PC-9 (cell line): ENCODE measurements at regions not wholly inside any gene's neighbourhood (a gene's known extent, or its start where the extent isn't known, plus 50 kb on each side); places are given as distances from the start of the nearest gene placed in this dataset.

Source experiments
- BruUV-seq: library from RNA; stranded (reverse); fragments of 400-500 nt; replicated peaks from 2 replicates; lab custom pipeline; 2021; lab: Mats Ljungman, UMichigan
- CTCF ChIA-PET: fragments of 300-600 bp; sonication (Branson Sonifier 250); formaldehyde crosslinking; loops from one replicate; lab custom pipeline; 2022; ENCODE audit warnings: antibody characterized with exemption; lab: Charles Lee
- POLR2A ChIA-PET: fragments of 300-600 bp; sonication (Branson Sonifier 250); formaldehyde crosslinking; loops from one replicate; lab custom pipeline; 2022; ENCODE audit warnings: antibody characterized with exemption; ENCODE audit not compliant: unreplicated experiment; lab: Charles Lee
- DNase-seq, 2 experiments: peaks; one replicate each; pipeline versions ENCODE4 v3.0.0 to v3.0.0-alpha.2; 2015 to 2022; ENCODE audit warnings: mixed read lengths in 1 of 2
- H2AFZ ChIP-seq: fragments of 200-600 bp; sonication (generic); 2 replicates; pipeline ENCODE4 v1.8.1; 2017; ENCODE audit warnings: antibody characterized with exemption
- H3F3A ChIP-seq: fragments of 200-600 bp; sonication (generic); 2 replicates; pipeline ENCODE4 v1.8.1; 2017; ENCODE audit warnings: antibody characterized with exemption, mild to moderate bottlenecking, low read depth; ENCODE audit not compliant: insufficient read depth
- H3K27ac ChIP-seq: fragments of 200-600 bp; sonication (generic); 2 replicates; pipeline ENCODE4 v1.6.1; 2016; ENCODE audit warnings: mixed run types
- H3K27me3 ChIP-seq: fragments of 200-600 bp; sonication (generic); 2 replicates; pipeline ENCODE4 v1.6.1; 2016; ENCODE audit warnings: low read depth, mixed run types; ENCODE audit not compliant: insufficient read depth
- H3K36me3 ChIP-seq: fragments of 200-600 bp; sonication (generic); 2 replicates; pipeline ENCODE4 v1.6.1; 2016; ENCODE audit warnings: low read depth, mixed run types
- H3K4me1 ChIP-seq: fragments of 200-600 bp; sonication (generic); replicated peaks from 2 replicates; pipeline ENCODE4 v1.6.1; 2016; ENCODE audit warnings: mixed run types; ENCODE audit not compliant: insufficient read depth
- H3K4me2 ChIP-seq: fragments of 200-600 bp; sonication (generic); 2 replicates; pipeline ENCODE4 v1.6.1; 2017; ENCODE audit warnings: mixed run types
- H3K4me3 ChIP-seq: fragments of 200-600 bp; sonication (generic); 2 replicates; pipeline ENCODE4 v1.6.1; 2016; ENCODE audit warnings: mixed run types
- H3K79me2 ChIP-seq: fragments of 200-600 bp; sonication (generic); 2 replicates; pipeline ENCODE4 v1.6.1; 2017; ENCODE audit warnings: low read depth, mixed run types
- H3K9me2 ChIP-seq: fragments of 200-600 bp; sonication (generic); 2 replicates; pipeline ENCODE4 v1.8.1; 2017; ENCODE audit warnings: mild to moderate bottlenecking; ENCODE audit not compliant: insufficient read depth
- H3K9me3 ChIP-seq: fragments of 200-600 bp; sonication (generic); 2 replicates; pipeline ENCODE4 v1.8.1; 2016; ENCODE audit warnings: low read depth; ENCODE audit not compliant: insufficient read depth
- H4K20me1 ChIP-seq: fragments of 200-600 bp; sonication (generic); 2 replicates; pipeline ENCODE4 v1.8.1; 2017; ENCODE audit not compliant: insufficient read depth
- CTCF ChIP-seq: fragments of 200-600 bp; sonication (generic); conservative IDR thresholded peaks from 2 replicates; pipeline ENCODE4 v1.6.1; 2017; ENCODE audit warnings: mixed run types, antibody characterized with exemption, mild to moderate bottlenecking, moderate library complexity
- EZH2 ChIP-seq: fragments of 200-600 bp; sonication (generic); IDR thresholded peaks from 2 replicates; pipeline ENCODE4 v1.8.0; 2017; ENCODE audit warnings: antibody characterized with exemption, low read depth
- intact Hi-C: fragments of 100-400 bp; cut with micrococcal nuclease; formaldehyde crosslinking; loops from one replicate; pipeline ENCODE4 v1.10.0; 2022; ENCODE audit not compliant: unreplicated experiment

DNA sequence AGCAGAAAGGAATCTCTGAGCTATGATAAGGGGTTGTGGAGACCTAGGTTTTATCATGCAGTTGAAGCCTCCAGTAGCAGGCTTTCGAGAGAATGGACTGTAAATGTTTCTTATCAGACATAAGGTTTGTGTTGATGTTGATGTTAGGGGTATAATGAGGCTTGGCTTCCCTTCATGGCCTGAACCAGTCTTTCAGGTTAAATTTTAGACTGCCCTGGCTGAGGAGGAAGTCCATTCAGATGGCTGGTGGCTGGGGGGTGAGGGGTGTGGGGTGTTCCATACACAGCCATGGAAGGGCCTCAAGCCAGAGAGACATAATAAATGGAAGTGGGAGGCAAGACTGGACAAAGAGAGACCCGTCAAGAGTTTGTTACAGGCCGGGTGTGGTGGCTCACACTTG lies 65.1 kb downstream of the IRF2BPL start:
- Histone ChIP-seq H3K9me2 (no peaks in the 10 kb centered on the region), H3K79me2 (0 out of 2 replicates have a peak, but pooled peaks cover 9% of the 10 kb centered on the region), H4K20me1 (no peaks in the 10 kb centered on the region), H3K9me3 (no peaks in the 10 kb centered on the region), H3F3A (peaks cover 50% of the 10 kb centered on the region), H3K4me2 (peak overlapping the region; percentile 79), H3K4me3 (no peak overlapping the region), H3K36me3 (no peaks in the 10 kb centered on the region), H2AFZ (no peak overlapping the region), H3K27ac (peak overlapping the region; percentile 90), H3K4me1 (peaks cover 54% of the 10 kb centered on the region), H3K27me3 (no peaks in the 10 kb centered on the region)
- BruUV-seq = no TSS peak
- TF ChIP-seq EZH2 (no peak), CTCF (no peak)
- POLR2A ChIA-PET = interaction anchor here (1.9 kb wide), 1 partner anchor 10 kb away, joined by 32 read pairs; no protein-coding TSS in a partner anchor
- CTCF ChIA-PET = interaction anchor here (0.6 to 2.7 kb wide), 5 partner anchors 46 to 805 kb away, joined by 3 to 27 read pairs (median 6); no protein-coding TSS in a partner anchor
- intact Hi-C loops = no loop called here
- peak in 1 of 2 experiments; percentile 75 for DNase-seq

DNA sequence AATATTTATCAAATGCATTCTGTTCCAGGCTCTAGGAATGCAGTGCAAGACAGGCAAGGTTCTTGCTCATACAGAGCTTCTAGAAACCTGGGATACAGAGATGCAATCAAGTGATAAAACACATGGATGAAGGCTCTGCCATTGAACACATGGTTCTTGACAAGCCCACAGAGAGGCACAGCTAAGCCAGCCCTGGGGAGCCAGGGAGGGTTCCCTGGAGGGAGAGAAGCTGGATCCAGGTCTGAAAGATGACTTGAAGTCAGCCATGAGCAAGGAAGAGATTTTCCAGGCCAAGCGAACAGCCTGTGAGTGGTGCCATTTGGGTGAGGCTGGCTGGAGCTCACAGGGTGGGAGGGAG lies 66.2 kb downstream of the IRF2BPL start:
- 0 out of 2 replicates have a peak, but pooled peaks cover 9% of the 10 kb centered on the region for H3K79me2 ChIP-seq
- peak overlapping the region; percentile 79 for H3K4me2 ChIP-seq
- no peaks in the 10 kb centered on the region for H3K9me2 ChIP-seq
- POLR2A ChIA-PET = interaction anchor here (0.5 to 1.9 kb wide), 16 partner anchors 9 to 933 kb away, joined by 3 to 32 read pairs (median 5); partner anchors contain the start of gene GSTZ1
- no peaks in the 10 kb centered on the region for H4K20me1 ChIP-seq
- no peaks in the 10 kb centered on the region for H3K9me3 ChIP-seq
- H3K4me3 ChIP-seq = peak overlapping the region; percentile 48
- peaks cover 65% of the 10 kb centered on the region for H3K4me1 ChIP-seq
- no peak for TF ChIP-seq CTCF
- no peak for TF ChIP-seq EZH2
- no peaks in the 10 kb centered on the region for H3K36me3 ChIP-seq
- peak overlapping the region; percentile 90 for H3K27ac ChIP-seq
- peaks cover 56% of the 10 kb centered on the region for H3F3A ChIP-seq
- no peak overlapping the region; the same call in 1 of the 2 replicates for H2AFZ ChIP-seq
- DNase-seq = no peak
- intact Hi-C loops = no loop called here
- H3K27me3 ChIP-seq = no peaks in the 10 kb centered on the region
- no TSS peak for BruUV-seq
- CTCF ChIA-PET = interaction anchor here (0.6 to 2.7 kb wide), 15 partner anchors 9 to 359 kb away, joined by 3 to 27 read pairs (median 6); partner anchors contain the start of gene GSTZ1

DNA sequence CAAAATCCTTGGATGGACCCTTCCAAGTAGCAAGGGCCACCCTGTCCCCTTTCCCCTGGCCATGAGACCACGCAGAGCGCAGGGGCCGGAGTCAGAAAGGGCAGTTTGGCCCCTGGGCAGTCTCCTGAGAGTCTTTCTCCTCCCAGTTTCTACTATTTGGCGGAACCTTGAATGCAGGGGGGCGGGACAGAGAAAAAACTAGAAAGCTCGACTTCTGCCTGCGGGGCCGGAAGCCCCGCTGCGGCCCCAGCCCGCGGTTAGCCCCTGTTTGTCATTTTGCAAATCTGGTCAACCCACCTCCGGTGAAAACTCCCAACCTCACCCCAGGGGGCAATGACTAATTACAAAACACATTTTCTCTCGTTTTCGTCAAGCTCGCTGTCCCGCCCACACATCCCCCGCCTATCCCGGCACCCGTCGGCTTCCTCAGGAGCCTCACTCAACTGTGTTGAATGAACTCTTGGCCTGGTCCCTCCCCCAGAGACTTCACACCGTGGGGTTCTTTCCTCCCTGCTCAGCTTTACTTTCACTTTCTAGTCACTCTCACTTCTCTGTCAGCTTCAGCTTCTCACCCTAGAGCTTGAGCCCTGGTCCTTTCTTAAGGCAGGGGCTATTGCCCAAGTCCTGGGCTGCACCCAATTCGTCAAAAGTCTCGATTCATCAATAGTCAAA lies 66.7 kb downstream of the IRF2BPL start:
- POLR2A ChIA-PET = interaction anchor here (0.5 to 1.9 kb wide), 24 partner anchors 8 to 934 kb away, joined by 3 to 32 read pairs (median 4); partner anchors contain the start of gene GSTZ1
- intact Hi-C loops = loop anchor here (1.0 kb wide), 3 partner anchors 8 to 67 kb away; partner anchors contain the start of gene IRF2BPL
- Histone ChIP-seq H3K36me3 (no peaks in the 10 kb centered on the region), H3K27me3 (no peaks in the 10 kb centered on the region), H3K79me2 (0 out of 2 replicates have a peak, but pooled peaks cover 9% of the 10 kb centered on the region), H3K9me2 (no peaks in the 10 kb centered on the region), H3F3A (peaks cover 60% of the 10 kb centered on the region), H3K4me3 (peak overlapping the region; percentile 48), H3K4me1 (peaks cover 70% of the 10 kb centered on the region), H3K9me3 (no peaks in the 10 kb centered on the region), H4K20me1 (no peaks in the 10 kb centered on the region), H2AFZ (peak overlapping the region; percentile 18; the same call in 1 of the 2 replicates), H3K4me2 (peak overlapping the region; percentile 79), H3K27ac (peak overlapping the region; percentile 90)
- no TSS peak for BruUV-seq
- DNase-seq = peak; percentile 100
- CTCF ChIA-PET = interaction anchor here (0.5 to 2.7 kb wide), 19 partner anchors 8 to 359 kb away, joined by 3 to 27 read pairs (median 6); partner anchors contain the start of gene GSTZ1
- no peak for TF ChIP-seq CTCF
- TF ChIP-seq EZH2 = no peak
